Loucy (cell line): ENCODE measurements at regions not wholly inside any gene's neighbourhood (a gene's known extent, or its start where the extent isn't known, plus 50 kb on each side); places are given as distances from the start of the nearest gene placed in this dataset.

ENCODE experiments used
- CTCF ChIP-seq: fragments of 200-600 bp; sonication (generic); conservative IDR thresholded peaks from 2 replicates; pipeline ENCODE4 v1.5.1; 2014; ENCODE audit warnings: mild to moderate bottlenecking, antibody characterized with exemption, low read length
- EZH2phosphoT487 ChIP-seq: fragments of 200-600 bp; IDR thresholded peaks from 2 replicates; pipeline ENCODE4 v1.6.1; 2018; ENCODE audit warnings: antibody characterized with exemption, mild to moderate bottlenecking, moderate library complexity, borderline replicate concordance

GRCh38 chr14:106690333-106690891 lies 1164.0 kb downstream of the TMEM121 start:
- no peak for TF ChIP-seq CTCF
- no peak for TF ChIP-seq EZH2phosphoT487
